ENCODE measurements at regions not wholly inside any gene's neighbourhood (a gene's known extent, or its start where the extent isn't known, plus 50 kb on each side); places are given as distances from the start of the nearest gene placed in this dataset.

GRCh38 chr4:41838590-41838989, 90.1 kb upstream of the PHOX2B start:
- H3K36me3 ChIP-seq = no peaks in the 10 kb centered on the region

GRCh38 chr4:41835321-41835995, 86.9 kb upstream of the PHOX2B start:
- TF ChIP-seq CTCF (IDR thresholded peaks at IDR 0.05) (no peak), POLR2A (IDR thresholded peaks at IDR 0.05; ENCODE audit: low read depth) (no peak), POLR2AphosphoS5 (IDR thresholded peaks at IDR 0.05) (no peak), EP300 (IDR thresholded peaks at IDR 0.05) (no peak)
- 91% methylated on average over 3 of the region's 3 CpGs for WGBS

More at GRCh38 chr4:41838590-41838989, 90.1 kb upstream of the PHOX2B start:
- intact Hi-C loops (cut with DNase I) = no loop called here
- Histone ChIP-seq H3K27me3 (peaks cover 0 to 16% (median 0%) of the 10 kb centered on the region in 4 donors), H3K9me3 (no peaks in the 10 kb centered on the region), H3K27ac (replicated peaks in 1 of 4) (no peak overlapping the region), H3K4me3 (no peak overlapping the region), H3K4me1 (no peaks in the 10 kb centered on the region)
- no peak for TF ChIP-seq POLR2AphosphoS5 (IDR thresholded peaks at IDR 0.05)
- no peak for TF ChIP-seq POLR2A (IDR thresholded peaks at IDR 0.05; ENCODE audit: low read depth)
- TF ChIP-seq EP300 (IDR thresholded peaks at IDR 0.05) = no peak
- TF ChIP-seq CTCF (IDR thresholded peaks at IDR 0.05) = no peak
- DNase-seq (ENCODE audit: extremely low spot score) = no peak

GRCh38 chr4:41832961-41833360, 84.4 kb upstream of the PHOX2B start:
- 23% methylated on average over 1 of the region's 1 CpG for WGBS

More at GRCh38 chr4:41835321-41835995, 86.9 kb upstream of the PHOX2B start:
- H3K9me3 ChIP-seq = no peaks in the 10 kb centered on the region
- H3K27me3 ChIP-seq = peaks cover 0 to 16% (median 0%) of the 10 kb centered on the region in 4 donors
- intact Hi-C loops (cut with DNase I) = no loop called here
- no peak overlapping the region for H3K27ac ChIP-seq (replicated peaks in 1 of 4)
- H3K36me3 ChIP-seq = no peaks in the 10 kb centered on the region
- H3K4me3 ChIP-seq = no peak overlapping the region
- no peak for DNase-seq (ENCODE audit: extremely low spot score)
- H3K4me1 ChIP-seq = no peaks in the 10 kb centered on the region

GRCh38 chr4:41822325-41822724, 73.8 kb upstream of the PHOX2B start:
- TF ChIP-seq POLR2AphosphoS5 (IDR thresholded peaks at IDR 0.05) (no peak), POLR2A (IDR thresholded peaks at IDR 0.05; ENCODE audit: low read depth) (no peak), CTCF (IDR thresholded peaks at IDR 0.05) (no peak), EP300 (IDR thresholded peaks at IDR 0.05) (no peak)
- Histone ChIP-seq H3K36me3 (no peaks in the 10 kb centered on the region), H3K9me3 (no peaks in the 10 kb centered on the region), H3K27me3 (peaks cover 0 to 16% (median 1%) of the 10 kb centered on the region in 4 donors), H3K27ac (replicated peaks in 1 of 4) (no peak overlapping the region), H3K4me1 (no peaks in the 10 kb centered on the region), H3K4me3 (no peak overlapping the region)
- intact Hi-C loops (cut with DNase I) = no loop called here
- 64% methylated on average over 4 of the region's 4 CpGs for WGBS
- no peak for DNase-seq (ENCODE audit: extremely low spot score)

More at GRCh38 chr4:41832961-41833360, 84.4 kb upstream of the PHOX2B start:
- H3K36me3 ChIP-seq = no peaks in the 10 kb centered on the region
- intact Hi-C loops (cut with DNase I) = no loop called here
- no peaks in the 10 kb centered on the region for H3K4me1 ChIP-seq
- no peak overlapping the region for H3K4me3 ChIP-seq
- TF ChIP-seq POLR2AphosphoS5 (IDR thresholded peaks at IDR 0.05) = no peak
- no peak for TF ChIP-seq POLR2A (IDR thresholded peaks at IDR 0.05; ENCODE audit: low read depth)
- TF ChIP-seq EP300 (IDR thresholded peaks at IDR 0.05) = no peak
- no peak for TF ChIP-seq CTCF (IDR thresholded peaks at IDR 0.05)
- DNase-seq (ENCODE audit: extremely low spot score) = no peak
- H3K27me3 ChIP-seq = peaks cover 0 to 7% (median 0%) of the 10 kb centered on the region in 4 donors
- H3K27ac ChIP-seq (replicated peaks in 1 of 4) = no peak overlapping the region
- H3K9me3 ChIP-seq = no peaks in the 10 kb centered on the region

GRCh38 chr4:41820473-41820872, 71.9 kb upstream of the PHOX2B start:
- Histone ChIP-seq H3K9me3 (no peaks in the 10 kb centered on the region), H3K27ac (replicated peaks in 1 of 4) (no peak overlapping the region), H3K36me3 (no peaks in the 10 kb centered on the region), H3K27me3 (peaks cover 0 to 19% (median 1%) of the 10 kb centered on the region in 4 donors), H3K4me1 (no peaks in the 10 kb centered on the region), H3K4me3 (no peak overlapping the region)
- TF ChIP-seq POLR2A (IDR thresholded peaks at IDR 0.05; ENCODE audit: low read depth) (no peak), POLR2AphosphoS5 (IDR thresholded peaks at IDR 0.05) (no peak), CTCF (IDR thresholded peaks at IDR 0.05) (no peak), EP300 (IDR thresholded peaks at IDR 0.05) (no peak)
- DNase-seq (ENCODE audit: extremely low spot score) = no peak
- WGBS = 60% methylated on average over 2 of the region's 2 CpGs
- intact Hi-C loops (cut with DNase I) = no loop called here
